IMR-90 (cell line): ENCODE measurements at regions not wholly inside any gene's neighbourhood (a gene's known extent, or its start where the extent isn't known, plus 50 kb on each side); places are given as distances from the start of the nearest gene placed in this dataset.

Experiments
- ATAC-seq: fragments of 200-7000 bp; cut with Tn5 transposase; 2 replicates; pipeline ENCODE4 v1.9.1; 2020; ENCODE audit warnings: low read depth, mild to moderate bottlenecking, moderate library complexity
- BruUV-seq: library from RNA; stranded (reverse); fragments of 400-500 nt; replicated peaks from 2 replicates; lab custom pipeline; 2021; lab: Mats Ljungman, UMichigan
- CTCF ChIA-PET: fragments of 300-600 bp; formaldehyde crosslinking; extraction: SDS; loops from one replicate; lab custom pipeline; 2021; ENCODE audit warnings: antibody characterized with exemption; lab: Yijun Ruan, JAX
- POLR2A ChIA-PET: fragments of 300-600 bp; sonication (Branson Sonifier 250); formaldehyde crosslinking; loops from one replicate; lab custom pipeline; 2022; ENCODE audit warnings: antibody characterized with exemption; ENCODE audit not compliant: unreplicated experiment; lab: Charles Lee
- DNase-seq: peaks from one replicate; pipeline ENCODE4 v3.0.0; 2013
- H2AFZ ChIP-seq: replicated peaks from 2 replicates; pipeline ENCODE3; 2013; ENCODE audit warnings: low read length, mild to moderate bottlenecking; ENCODE audit not compliant: poor library complexity
- H2AK5ac ChIP-seq: 2 replicates; pipeline ENCODE4 v1.6.1; 2013; ENCODE audit warnings: low read depth, low read length, inconsistent platforms
- H2AK9ac ChIP-seq: replicated peaks from 2 replicates; pipeline ENCODE3; 2013; ENCODE audit warnings: mild to moderate bottlenecking, low read depth, low read length, moderate library complexity; ENCODE audit not compliant: poor library complexity
- H2BK120ac ChIP-seq: 2 replicates; pipeline ENCODE4 v1.6.1; 2013; ENCODE audit warnings: low read depth, low read length, inconsistent platforms
- H2BK15ac ChIP-seq: 3 replicates; pipeline ENCODE4 v1.6.1; 2013; ENCODE audit warnings: low read depth, low read length, inconsistent platforms
- H2BK20ac ChIP-seq: 2 replicates; pipeline ENCODE4 v1.6.1; 2013; ENCODE audit warnings: low read depth, mild to moderate bottlenecking, inconsistent platforms, low read length, moderate library complexity
- H2BK5ac ChIP-seq: 2 replicates; pipeline ENCODE4 v1.6.1; 2013; ENCODE audit warnings: mild to moderate bottlenecking, low read depth, low read length, inconsistent platforms; ENCODE audit not compliant: poor library complexity, severe bottlenecking
- H3K14ac ChIP-seq: replicated peaks from 2 replicates; pipeline ENCODE4 v1.6.1; 2013; ENCODE audit warnings: low read depth, low read length, inconsistent platforms
- H3K18ac ChIP-seq: 2 replicates; pipeline ENCODE4 v1.6.1; 2013; ENCODE audit warnings: low read depth, low read length, control low read depth
- H3K23ac ChIP-seq: 2 replicates; pipeline ENCODE4 v1.6.1; 2013; ENCODE audit warnings: low read depth, low read length, inconsistent platforms
- H3K27ac ChIP-seq: 2 replicates; pipeline ENCODE4 v1.5.1; 2013; ENCODE audit warnings: mild to moderate bottlenecking, control low read depth, low read length; ENCODE audit not compliant: insufficient read depth
- H3K27me3 ChIP-seq: 2 replicates; pipeline ENCODE4 v1.6.1; 2013; ENCODE audit warnings: low read length; ENCODE audit not compliant: control insufficient read depth, insufficient read depth
- H3K36me3 ChIP-seq: 2 replicates; pipeline ENCODE4 v1.6.1; 2013; ENCODE audit warnings: low read length, mixed read lengths; ENCODE audit not compliant: control insufficient read depth, insufficient read depth
- H3K4ac ChIP-seq: 2 replicates; pipeline ENCODE4 v1.6.1; 2013; ENCODE audit warnings: low read depth, low read length, inconsistent platforms
- H3K4me1 ChIP-seq: 2 replicates; pipeline ENCODE4 v1.6.1; 2013; ENCODE audit warnings: low read length, mixed read lengths; ENCODE audit not compliant: control insufficient read depth, insufficient read depth
- H3K4me2 ChIP-seq: 2 replicates; pipeline ENCODE4 v1.6.1; 2013; ENCODE audit warnings: low read depth, mild to moderate bottlenecking, control low read depth, low read length, moderate library complexity
- H3K4me3 ChIP-seq: 2 replicates; pipeline ENCODE4 v1.5.1; 2013; ENCODE audit warnings: low read depth, mild to moderate bottlenecking, control low read depth, low read length, moderate library complexity; ENCODE audit not compliant: insufficient read depth
- H3K56ac ChIP-seq: 2 replicates; pipeline ENCODE4 v1.6.1; 2013; ENCODE audit warnings: low read length, inconsistent platforms; ENCODE audit not compliant: insufficient read depth; ENCODE audit errors: extremely low read depth
- H3K79me1 ChIP-seq, 2 experiments: 2 replicates each; pipeline ENCODE4 v1.6.1; 2013; ENCODE audit warnings: low read length in 2 of 2, inconsistent platforms in 1 of 2, low read depth in 1 of 2
- H3K9ac ChIP-seq: 2 replicates; pipeline ENCODE4 v1.6.1; 2013; ENCODE audit warnings: low read depth, low read length, control low read depth
- H3K9me1 ChIP-seq: 2 replicates; pipeline ENCODE4 v1.6.1; 2013; ENCODE audit warnings: low read length, inconsistent platforms; ENCODE audit not compliant: insufficient read depth
- H3K9me3 ChIP-seq: 2 replicates; pipeline ENCODE4 v1.6.1; 2013; ENCODE audit warnings: low read length; ENCODE audit not compliant: control insufficient read depth, insufficient read depth
- H4K20me1 ChIP-seq: 2 replicates; pipeline ENCODE4 v1.6.1; 2013; ENCODE audit warnings: low read length, inconsistent platforms; ENCODE audit not compliant: insufficient read depth
- H4K5ac ChIP-seq: 2 replicates; pipeline ENCODE4 v1.6.1; 2013; ENCODE audit warnings: mild to moderate bottlenecking, low read depth, low read length, control low read depth
- H4K8ac ChIP-seq, 2 experiments: 2 replicates each; pipeline ENCODE4 v1.6.1; 2013; ENCODE audit warnings: low read depth in 2 of 2, low read length in 2 of 2, control low read depth in 1 of 2, inconsistent platforms in 1 of 2
- H4K91ac ChIP-seq: 2 replicates; pipeline ENCODE4 v1.6.1; 2013; ENCODE audit warnings: low read depth, low read length, inconsistent platforms; ENCODE audit not compliant: insufficient read depth
- CEBPB ChIP-seq: IDR thresholded peaks from 2 replicates; pipeline ENCODE4 v1.6.1; 2012; ENCODE audit warnings: low read depth, low read length, improper control_type of control experiment
- CHD1 ChIP-seq: IDR thresholded peaks from 2 replicates; pipeline ENCODE4 v1.6.1; 2012; ENCODE audit warnings: low read depth, low read length, improper control_type of control experiment
- NFE2L2 ChIP-seq: fragments of 150-350 bp; IDR thresholded peaks from 2 replicates; pipeline ENCODE4 v1.6.1; 2016; ENCODE audit warnings: low read depth, mild to moderate bottlenecking, low read length
- RAD21 ChIP-seq: IDR thresholded peaks from 2 replicates; pipeline ENCODE4 v1.6.1; 2012; ENCODE audit warnings: low read length, improper control_type of control experiment
- RCOR1 ChIP-seq: IDR thresholded peaks from 2 replicates; pipeline ENCODE4 v1.6.1; 2012; ENCODE audit warnings: mild to moderate bottlenecking, low read length, improper control_type of control experiment; ENCODE audit not compliant: insufficient replicate concordance
- SMC3 ChIP-seq: fragments of 150-350 bp; IDR thresholded peaks from 2 replicates; pipeline ENCODE4 v1.6.1; 2016; ENCODE audit warnings: low read depth, mild to moderate bottlenecking, antibody characterized with exemption, low read length, moderate library complexity
- WGBS, 2 experiments: methylation state at CpG; one replicate each; pipeline versions ENCODE4 v1.1.5 to v1.1.7; 2013; ENCODE audit warnings: missing lambda C conversion rate in 2 of 2; ENCODE audit not compliant: insufficient read length in 1 of 2; ENCODE audit errors: extremely low coverage in 2 of 2; 5-methylcytosine and 5-hydroxymethylcytosine counted together
- dilution Hi-C: fragments of 300-500 bp; cut with HindIII; formaldehyde crosslinking; loops from one replicate; pipeline ENCODE4 v1.14.3; 2018; ENCODE audit warnings: low sequenced_read_pairs; ENCODE audit not compliant: unreplicated experiment
- in situ Hi-C: fragments of 300-500 bp; cut with MboI; formaldehyde crosslinking; loops from 3 replicates; pipeline ENCODE4 v1.14.3; 2019; ENCODE audit warnings: low sequenced_read_pairs, inconsistent platforms, mixed read lengths
- intact Hi-C: fragments of 100-400 bp; cut with micrococcal nuclease; formaldehyde crosslinking; loops from 2 replicates; pipeline ENCODE4 v1.10.0; 2022
- TF ChIP-seq, protein P1 (sequence below): conservative IDR thresholded peaks from 2 replicates; pipeline ENCODE4 v1.5.1; 2012; ENCODE audit warnings: mild to moderate bottlenecking, low read depth, low read length, improper control_type of control experiment

GRCh38 chr11:87405356-87405755 is 367.6 kb downstream of the TMEM135 start:
- H3K36me3 ChIP-seq = no peaks in the 10 kb centered on the region
- BruUV-seq = no TSS peak
- H3K9me1 ChIP-seq = no peaks in the 10 kb centered on the region

More at GRCh38 chr11:87405356-87405755, 367.6 kb downstream of the TMEM135 start:
- H2BK15ac ChIP-seq = no peak overlapping the region
- ChIA-PET POLR2A (interaction anchor here (0.5 kb wide), 1 partner anchor 442 kb away, joined by 3 read pairs; no protein-coding TSS in a partner anchor), CTCF (no interaction called here)
- H2AK9ac ChIP-seq = no peak overlapping the region
- H3K27ac ChIP-seq = no peak overlapping the region
- intact Hi-C loops (no loop called here), in situ Hi-C loops (loop anchor here (25.0 kb wide), 1 partner anchor 468 kb away; no protein-coding TSS in a partner anchor), dilution Hi-C loops (no loop called here)
- H3K4me3 ChIP-seq = no peak overlapping the region
- H4K91ac ChIP-seq = no peak overlapping the region
- no peak overlapping the region for H4K8ac ChIP-seq
- H2AFZ ChIP-seq = no peak overlapping the region
- DNase-seq (no peak), ATAC-seq (no peak)
- no CpG with 5 or more reads among the region's 2 CpGs for WGBS, 2 experiments
- H3K9me3 ChIP-seq = no peaks in the 10 kb centered on the region
- H3K9ac ChIP-seq = no peak overlapping the region
- no peak overlapping the region for H2BK5ac ChIP-seq
- no peak overlapping the region for H3K56ac ChIP-seq
- no peak overlapping the region for H4K5ac ChIP-seq
- peaks cover 2% of the 10 kb centered on the region; the same call in 1 of the 2 replicates for H3K27me3 ChIP-seq
- no peak overlapping the region for H2BK120ac ChIP-seq
- no peak overlapping the region for H2AK5ac ChIP-seq
- TF ChIP-seq CHD1 = no peak
- TF ChIP-seq NFE2L2 = no peak
- TF ChIP-seq RCOR1 = no peak
- no peak for TF ChIP-seq SMC3
- TF ChIP-seq, protein P1, sequence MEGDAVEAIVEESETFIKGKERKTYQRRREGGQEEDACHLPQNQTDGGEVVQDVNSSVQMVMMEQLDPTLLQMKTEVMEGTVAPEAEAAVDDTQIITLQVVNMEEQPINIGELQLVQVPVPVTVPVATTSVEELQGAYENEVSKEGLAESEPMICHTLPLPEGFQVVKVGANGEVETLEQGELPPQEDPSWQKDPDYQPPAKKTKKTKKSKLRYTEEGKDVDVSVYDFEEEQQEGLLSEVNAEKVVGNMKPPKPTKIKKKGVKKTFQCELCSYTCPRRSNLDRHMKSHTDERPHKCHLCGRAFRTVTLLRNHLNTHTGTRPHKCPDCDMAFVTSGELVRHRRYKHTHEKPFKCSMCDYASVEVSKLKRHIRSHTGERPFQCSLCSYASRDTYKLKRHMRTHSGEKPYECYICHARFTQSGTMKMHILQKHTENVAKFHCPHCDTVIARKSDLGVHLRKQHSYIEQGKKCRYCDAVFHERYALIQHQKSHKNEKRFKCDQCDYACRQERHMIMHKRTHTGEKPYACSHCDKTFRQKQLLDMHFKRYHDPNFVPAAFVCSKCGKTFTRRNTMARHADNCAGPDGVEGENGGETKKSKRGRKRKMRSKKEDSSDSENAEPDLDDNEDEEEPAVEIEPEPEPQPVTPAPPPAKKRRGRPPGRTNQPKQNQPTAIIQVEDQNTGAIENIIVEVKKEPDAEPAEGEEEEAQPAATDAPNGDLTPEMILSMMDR = no peak
- TF ChIP-seq RAD21 = no peak
- no peak for TF ChIP-seq CEBPB
- H3K14ac ChIP-seq = no peak overlapping the region
- no peak overlapping the region for H3K4me2 ChIP-seq
- H3K79me1 ChIP-seq = no peaks in the 10 kb centered on the region
- no peak overlapping the region for H3K18ac ChIP-seq
- H3K23ac ChIP-seq = no peak overlapping the region
- H4K20me1 ChIP-seq = no peaks in the 10 kb centered on the region
- H3K4me1 ChIP-seq = no peaks in the 10 kb centered on the region
- H2BK20ac ChIP-seq = no peak overlapping the region
- no peak overlapping the region for H3K4ac ChIP-seq
